Testis (tissue), 2 donors: ENCODE measurements at regions not wholly inside any gene's neighbourhood (a gene's known extent, or its start where the extent isn't known, plus 50 kb on each side); places are given as distances from the start of the nearest gene placed in this dataset.

ENCODE experiments used
- POLR2A ChIP-seq: fragments of 450-650 bp; IDR thresholded peaks from one replicate; pipeline ENCODE4 v1.6.1; 2017; ENCODE audit warnings: antibody characterized with exemption, mild to moderate bottlenecking, moderate library complexity
- TF ChIP-seq, protein P1 (sequence below), 3 experiments: fragments of 450-650 bp in 2 of 3; fragments of 200-600 bp in 1 of 3; sonication (generic) in 1 of 3; IDR thresholded peaks; one replicate each; pipeline ENCODE4 v1.5.1; 2016 to 2019; ENCODE audit warnings: antibody characterized with exemption in 3 of 3, mild to moderate bottlenecking in 2 of 3, moderate library complexity in 1 of 3

GRCh38 chr12:59131462-59131861 is 211.2 kb upstream of the LRIG3 start:
- TF ChIP-seq, protein P1, sequence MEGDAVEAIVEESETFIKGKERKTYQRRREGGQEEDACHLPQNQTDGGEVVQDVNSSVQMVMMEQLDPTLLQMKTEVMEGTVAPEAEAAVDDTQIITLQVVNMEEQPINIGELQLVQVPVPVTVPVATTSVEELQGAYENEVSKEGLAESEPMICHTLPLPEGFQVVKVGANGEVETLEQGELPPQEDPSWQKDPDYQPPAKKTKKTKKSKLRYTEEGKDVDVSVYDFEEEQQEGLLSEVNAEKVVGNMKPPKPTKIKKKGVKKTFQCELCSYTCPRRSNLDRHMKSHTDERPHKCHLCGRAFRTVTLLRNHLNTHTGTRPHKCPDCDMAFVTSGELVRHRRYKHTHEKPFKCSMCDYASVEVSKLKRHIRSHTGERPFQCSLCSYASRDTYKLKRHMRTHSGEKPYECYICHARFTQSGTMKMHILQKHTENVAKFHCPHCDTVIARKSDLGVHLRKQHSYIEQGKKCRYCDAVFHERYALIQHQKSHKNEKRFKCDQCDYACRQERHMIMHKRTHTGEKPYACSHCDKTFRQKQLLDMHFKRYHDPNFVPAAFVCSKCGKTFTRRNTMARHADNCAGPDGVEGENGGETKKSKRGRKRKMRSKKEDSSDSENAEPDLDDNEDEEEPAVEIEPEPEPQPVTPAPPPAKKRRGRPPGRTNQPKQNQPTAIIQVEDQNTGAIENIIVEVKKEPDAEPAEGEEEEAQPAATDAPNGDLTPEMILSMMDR (IDR thresholded peaks at IDR 0.05) = no peak
- TF ChIP-seq POLR2A = no peak
